CD4-positive, alpha-beta T cell treated with Interleukin-4 for 1 hour (primary cell): ENCODE measurements at regions not wholly inside any gene's neighbourhood (a gene's known extent, or its start where the extent isn't known, plus 50 kb on each side); places are given as distances from the start of the nearest gene placed in this dataset.

Experiments
- DNase-seq, 2 donors: peaks; one replicate each; pipeline ENCODE4 v3.0.0-alpha.2; 2020 to 2022

DNA sequence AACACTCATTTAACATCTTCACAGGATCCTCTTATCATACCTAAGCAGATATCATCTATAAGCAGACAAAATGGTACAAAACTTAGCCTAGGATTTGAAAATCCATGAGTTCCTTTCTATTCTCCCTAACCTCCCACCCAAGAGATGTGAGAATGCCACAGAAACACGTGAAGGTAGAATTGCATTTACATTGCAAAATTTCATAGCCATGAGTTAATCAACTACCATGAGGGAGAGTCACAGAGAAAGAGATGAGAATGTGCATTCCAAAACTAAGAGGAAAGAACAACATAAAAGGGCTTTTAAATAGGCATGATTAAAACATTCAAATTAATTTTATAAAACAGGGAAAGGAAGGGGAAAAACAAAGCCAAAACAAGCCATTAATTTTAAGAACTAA is 806.2 kb downstream of the NTRK3 start:
- no peak for DNase-seq

DNA sequence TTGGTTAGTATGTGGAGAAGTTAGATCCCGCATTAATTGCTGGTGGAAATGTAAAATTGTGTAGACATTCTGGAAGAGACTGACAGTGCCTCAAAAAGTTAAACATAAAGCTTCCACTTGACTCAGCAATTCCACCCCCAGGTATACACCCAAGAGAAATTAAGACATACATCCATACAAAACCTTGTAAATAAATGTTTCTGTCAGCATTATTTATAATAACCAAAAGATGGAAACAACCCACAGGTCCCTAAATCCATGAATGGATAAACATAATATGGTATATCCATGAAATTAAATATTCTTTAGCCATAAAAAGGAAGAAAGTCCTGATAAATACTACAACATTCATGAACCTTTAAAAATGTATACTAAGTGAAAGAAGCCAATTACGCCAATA is 817.4 kb downstream of the NTRK3 start:
- no peak for DNase-seq

DNA sequence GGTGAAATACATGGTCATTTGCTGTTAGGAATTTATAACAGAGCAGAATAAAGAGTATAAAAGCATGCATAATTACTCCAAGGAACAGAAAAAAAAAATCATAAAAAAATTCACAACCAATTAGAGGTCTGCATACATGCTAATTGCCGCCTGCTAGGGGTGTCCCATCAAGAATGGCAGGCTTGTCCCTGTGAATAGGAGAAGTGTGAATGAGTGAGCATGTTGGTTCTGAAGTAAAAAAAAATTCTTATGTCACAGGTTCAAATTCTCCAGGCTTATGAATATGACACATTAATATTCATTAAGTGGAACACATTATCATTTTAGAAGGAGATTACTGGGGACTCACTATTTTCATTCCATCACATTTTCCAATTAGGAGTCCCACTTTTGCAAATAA is 822.7 kb downstream of the NTRK3 start:
- DNase-seq = no peak

DNA sequence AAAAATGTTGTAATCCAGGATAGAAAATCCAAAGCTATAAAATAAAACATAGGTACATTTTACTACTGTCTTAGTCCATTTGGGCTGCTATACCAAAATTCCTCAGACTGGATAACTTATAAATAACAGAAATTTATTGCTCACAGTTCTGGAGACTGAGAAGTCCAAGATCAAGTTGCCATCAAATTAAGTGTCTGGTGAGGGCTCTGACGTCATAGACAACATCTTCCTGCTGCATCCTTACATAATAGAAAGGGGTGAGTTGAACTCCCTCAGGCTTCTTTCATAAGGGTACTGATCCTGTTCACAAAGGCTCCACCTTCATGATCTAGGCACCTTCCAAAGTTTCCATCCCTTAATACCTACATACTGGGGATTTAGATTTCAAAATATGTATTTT is 826.8 kb downstream of the NTRK3 start:
- DNase-seq = no peak

DNA sequence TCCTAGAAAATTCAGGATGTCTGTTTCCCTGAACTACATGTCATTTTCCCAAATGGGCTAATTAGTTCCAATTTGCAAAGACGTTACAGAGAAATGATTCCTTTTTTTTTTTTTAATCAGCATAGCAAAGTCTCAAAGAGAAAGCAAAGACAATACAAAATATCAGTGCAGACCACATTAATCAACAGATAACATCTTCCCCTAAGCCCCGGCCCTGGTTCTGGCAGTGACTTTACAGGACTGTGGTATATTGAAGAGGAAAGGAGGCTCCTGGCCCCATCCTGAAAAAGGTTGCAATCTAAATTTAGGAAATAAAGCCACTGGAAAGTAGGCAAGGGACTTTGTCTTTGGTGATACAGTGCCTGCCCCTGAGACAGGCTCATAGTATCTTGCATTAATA is 836.5 kb downstream of the NTRK3 start:
- DNase-seq = no peak

DNA sequence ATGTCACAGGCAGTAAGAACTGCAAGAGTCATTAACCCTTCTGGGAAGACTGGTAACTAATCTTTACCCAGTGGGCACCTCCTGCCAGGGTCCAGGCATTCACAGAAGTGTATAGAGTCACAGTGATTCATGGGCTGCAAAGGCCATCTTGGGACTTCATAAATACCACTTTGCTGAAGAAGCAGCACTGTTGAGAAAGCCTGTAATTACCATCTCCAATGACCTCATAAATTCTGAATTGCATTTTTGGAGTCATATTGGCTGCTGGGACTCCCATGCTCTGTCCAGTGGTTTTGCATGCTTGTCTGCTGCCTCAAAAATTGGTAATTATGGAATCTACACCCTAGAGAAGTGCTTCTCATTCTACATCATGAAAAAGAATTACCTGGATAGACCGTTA is 837.2 kb downstream of the NTRK3 start:
- no peak for DNase-seq

DNA sequence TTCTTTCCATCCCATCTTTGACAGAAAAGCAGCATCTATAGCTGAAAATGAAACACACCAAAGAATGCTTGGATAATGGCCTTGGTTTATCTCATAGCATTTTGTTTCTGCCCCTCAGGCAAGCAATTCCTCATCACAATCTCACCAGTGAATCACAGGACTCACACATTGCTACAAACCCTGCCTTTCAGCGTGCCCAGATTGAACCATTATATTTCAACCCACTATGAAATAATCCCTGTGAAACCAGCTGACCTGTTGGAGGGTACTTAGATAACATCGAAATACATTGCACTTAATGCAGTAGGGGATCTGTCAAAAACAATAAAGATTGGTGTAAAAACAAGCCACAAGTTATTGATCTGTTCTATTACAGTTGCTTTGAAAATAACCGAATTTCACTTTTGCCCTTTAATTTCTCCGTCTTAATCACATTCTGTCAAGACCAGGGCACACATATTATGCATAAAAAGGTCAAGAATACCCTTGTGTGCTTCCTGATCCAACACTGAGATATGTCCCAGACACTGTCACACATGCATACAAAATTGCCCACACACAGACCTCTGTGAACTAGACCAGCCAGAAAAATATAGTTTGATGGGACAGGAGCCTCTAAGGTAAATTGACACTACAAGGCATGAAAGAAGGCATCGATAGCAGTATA is 839.8 kb downstream of the NTRK3 start:
- no peak for DNase-seq

DNA sequence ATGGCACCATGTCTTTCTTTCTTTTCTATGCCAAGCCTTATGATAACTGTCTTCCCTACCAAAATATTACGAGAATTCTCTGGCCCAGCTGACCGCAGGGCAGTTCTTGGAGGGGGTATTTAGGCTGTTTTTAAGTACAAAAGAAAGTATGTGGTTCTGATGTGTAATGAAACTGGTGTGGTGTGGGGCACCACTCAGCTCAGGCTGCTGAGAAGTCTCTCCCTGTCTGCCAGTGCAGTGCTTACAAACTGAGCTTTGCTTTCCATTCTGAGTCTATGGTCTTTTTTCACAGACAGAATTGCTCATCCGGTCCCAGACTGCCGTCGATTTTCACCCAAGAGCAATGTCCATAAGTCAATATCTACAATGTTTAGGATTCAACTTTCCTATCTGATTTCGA is 847.6 kb downstream of the NTRK3 start:
- DNase-seq = no peak

DNA sequence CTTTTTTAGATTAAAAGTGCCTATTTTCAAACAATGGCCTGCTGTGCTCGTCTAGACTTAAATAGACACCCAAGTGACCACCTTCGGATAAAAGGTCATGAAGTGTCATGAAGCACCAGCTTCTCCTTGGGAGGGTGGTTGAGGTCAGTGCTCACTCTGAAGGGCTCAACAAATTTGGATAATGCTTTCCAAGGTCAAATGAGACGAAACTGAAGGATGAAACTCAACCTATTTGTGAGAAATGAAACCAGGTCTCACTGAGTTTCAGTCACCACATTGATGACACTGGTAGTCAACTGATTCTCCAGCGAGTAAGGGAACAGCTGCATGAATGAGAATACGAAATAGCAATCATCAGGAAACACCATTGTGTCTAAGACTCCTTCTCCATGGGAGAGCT is 852.6 kb downstream of the NTRK3 start:
- no peak for DNase-seq

DNA sequence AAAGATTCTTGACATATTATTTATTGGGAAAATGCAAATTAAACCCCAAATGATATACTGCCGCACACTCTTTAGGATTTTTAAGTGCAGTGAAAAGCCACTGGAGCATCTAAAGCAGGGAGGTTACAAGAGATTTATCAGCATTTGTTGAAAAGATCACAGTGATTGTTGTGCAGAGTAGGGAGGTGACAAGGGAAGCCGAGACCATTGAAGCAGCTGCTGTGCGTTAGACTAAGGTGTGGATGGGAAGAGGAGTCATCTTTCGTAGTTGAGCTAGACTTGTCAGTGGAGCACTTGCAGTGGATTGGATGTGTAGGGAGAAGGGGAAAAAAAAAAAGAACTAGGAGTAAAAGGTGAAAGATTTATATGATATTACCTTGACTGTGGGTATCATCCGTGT is 854.6 kb downstream of the NTRK3 start:
- no peak for DNase-seq

DNA sequence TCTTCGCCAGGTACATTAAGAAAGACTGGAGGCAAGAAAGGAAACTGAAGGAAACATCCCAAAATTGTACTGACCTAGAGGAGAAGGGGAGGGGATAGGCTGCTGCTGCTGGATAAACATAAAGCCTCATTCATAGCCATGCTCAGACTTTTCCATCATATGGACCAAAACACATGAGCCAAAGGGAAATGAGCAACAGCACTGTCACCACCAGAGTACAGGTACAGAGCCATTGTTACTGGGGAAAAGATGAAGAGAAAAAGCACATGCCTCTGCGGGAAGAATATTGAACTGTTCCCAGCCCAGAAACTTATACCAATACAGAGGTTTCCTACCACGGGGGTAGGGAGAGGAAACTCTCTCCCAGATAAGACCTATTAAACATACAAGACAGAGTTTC is 861.9 kb downstream of the NTRK3 start:
- no peak for DNase-seq

DNA sequence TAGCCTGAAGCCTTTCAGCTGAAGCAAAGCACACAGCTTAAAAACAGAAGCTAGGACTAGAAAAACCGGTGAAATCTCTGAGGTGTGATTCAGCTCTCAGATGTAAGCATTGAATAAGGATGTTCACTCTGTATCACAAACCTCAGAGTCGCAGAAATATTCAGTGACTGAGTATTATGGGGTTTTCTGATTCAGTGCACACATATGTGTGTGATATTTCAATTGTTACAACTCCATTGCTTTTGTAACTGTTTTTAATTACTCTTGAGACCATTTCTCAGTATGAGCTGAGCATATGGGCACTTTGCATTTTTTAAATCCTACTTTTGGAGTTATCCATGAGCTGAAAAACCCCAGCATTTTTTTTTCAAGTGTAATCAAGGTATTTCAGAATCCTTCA is 868.8 kb downstream of the NTRK3 start:
- no peak for DNase-seq

DNA sequence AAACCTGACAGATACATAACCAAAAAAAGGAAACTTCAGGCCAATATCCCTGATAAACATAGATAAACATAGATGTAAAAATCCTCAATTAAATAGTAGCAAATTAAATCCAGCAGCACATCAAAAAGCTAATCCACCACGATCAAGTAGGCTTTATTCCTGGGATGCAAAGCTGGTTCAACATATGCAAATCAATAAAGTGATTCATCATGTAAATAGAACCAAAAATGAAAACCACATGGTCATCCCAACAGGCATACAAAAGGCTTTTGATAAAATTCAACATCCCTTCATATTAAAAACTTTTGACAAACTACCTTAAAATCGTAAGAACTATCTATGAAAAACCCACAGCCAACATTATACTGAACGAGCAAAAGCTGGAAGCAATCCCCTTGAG is 882.2 kb downstream of the NTRK3 start:
- no peak for DNase-seq

DNA sequence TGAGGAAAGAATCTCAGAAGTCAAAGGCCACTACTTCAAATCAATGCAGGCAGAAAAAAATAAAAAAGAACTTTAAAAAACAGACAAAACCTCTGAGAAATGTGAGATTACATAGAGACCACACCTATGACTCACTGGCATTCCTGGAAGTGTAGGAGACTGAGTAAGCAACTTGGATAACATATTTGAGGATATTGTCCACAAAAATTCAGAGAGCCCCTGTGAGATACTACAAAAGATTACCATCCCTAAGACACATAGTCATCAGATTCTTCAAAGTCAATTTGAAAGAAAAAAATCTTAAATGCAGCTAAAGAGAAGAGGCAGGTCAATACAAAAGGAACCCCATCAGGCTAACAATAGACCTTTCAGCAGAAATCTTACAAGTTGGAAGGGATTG is 887.3 kb downstream of the NTRK3 start:
- DNase-seq = no peak

DNA sequence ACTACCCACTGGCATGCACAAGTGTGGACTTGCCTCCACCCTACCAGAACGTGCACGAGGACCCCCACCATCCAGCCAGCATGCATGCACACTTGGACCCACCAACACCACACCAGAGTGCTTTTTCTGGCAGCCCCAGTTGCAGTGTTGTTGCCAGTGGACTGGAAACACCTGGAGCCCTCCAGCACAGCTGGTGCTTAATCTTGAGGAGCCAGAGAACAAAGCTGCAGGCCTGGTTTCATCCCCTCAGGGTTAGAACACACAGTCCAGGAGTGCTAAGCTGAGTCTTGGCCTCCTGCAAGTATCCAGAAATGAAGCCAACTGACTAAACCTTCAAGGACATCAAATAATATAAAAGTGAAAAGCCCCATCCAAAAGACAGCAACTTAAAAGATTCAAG is 888.0 kb downstream of the NTRK3 start:
- no peak for DNase-seq

DNA sequence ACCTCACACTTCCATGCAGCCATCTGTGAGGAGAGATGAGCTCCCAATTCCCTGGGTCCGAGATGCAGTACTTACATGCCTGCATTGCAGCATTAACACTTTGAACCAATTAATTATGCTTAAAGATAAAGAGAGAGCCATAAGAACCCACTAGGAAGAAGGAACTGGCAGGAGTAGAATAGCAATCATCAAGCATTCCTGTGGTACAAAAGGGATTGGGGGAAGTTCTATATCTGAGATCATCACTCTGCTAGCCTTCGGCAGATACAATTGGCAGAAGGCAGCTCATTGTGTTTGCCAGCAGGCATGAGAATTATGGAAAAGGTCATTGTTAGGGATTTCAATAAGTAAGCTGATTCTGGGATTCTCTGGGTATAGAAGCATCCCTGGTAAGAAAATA is 891.4 kb downstream of the NTRK3 start:
- no peak for DNase-seq

DNA sequence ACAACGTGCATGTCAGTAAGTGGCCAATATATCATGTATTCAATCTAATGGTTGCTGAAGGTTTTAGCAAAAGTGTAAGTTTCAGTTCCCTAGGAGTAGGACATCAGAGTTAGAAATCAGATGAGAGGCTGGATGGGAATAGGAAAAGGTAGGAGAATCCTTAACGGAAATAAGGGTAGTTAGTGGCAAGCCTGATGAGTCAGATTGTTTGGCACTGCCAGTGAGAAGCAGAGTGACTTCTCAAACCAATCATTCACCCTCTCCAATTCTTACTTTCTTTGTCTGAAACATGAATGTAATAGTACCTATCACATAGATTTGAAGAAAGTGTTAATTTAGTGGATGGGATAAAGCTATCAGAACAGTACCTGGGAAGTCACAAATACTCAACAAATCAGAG is 894.0 kb downstream of the NTRK3 start:
- DNase-seq = no peak

DNA sequence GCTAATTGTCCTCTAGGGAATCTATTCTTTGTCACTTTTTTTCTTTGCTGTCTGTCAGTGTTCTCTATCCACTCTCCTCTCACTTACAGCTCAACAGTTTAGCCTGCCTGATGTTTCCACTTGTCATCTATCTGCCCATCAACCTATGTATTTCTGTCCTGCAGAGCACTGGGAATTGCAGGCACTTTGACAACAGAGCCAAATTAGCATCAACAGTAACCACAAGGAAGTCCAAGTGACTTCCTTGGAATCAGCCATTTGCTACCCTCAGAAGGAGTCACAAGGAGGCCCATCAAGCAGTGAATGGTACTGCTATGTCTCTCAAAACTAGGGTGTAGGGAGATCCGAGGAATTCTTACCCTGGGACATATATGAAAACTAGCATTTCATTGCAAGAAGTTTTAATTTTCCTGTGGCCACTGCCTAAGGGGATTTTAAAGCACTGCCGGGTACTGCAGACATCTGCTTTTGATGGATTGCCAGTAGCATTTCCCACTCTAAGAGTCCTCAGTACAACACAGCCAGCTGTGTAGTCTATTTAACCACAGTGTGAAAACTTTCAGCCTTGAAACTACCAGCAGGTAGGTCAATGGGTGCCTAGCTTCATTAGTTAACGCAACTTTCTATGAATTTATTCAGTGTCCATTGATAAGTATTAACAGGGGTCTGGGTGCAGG is 898.8 kb downstream of the NTRK3 start:
- no peak for DNase-seq

DNA sequence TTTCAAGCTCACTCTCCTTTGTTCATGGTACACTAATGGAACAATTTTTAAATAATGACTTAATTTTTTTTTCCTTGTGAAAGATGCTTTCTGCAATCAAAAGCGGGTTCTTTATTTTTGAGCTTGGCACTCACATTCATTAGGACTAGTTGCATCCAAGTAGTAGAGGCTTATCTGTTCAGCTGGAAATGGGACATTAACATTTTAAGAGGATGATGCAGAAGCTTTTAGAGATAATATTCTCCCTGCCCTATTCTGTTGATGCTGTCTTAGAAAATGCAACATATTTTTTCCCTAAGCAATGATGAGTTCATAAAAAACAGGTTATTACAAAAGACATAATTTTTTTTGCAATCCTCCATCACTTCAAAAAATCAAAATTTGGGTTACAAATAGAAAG is 900.6 kb downstream of the NTRK3 start:
- DNase-seq = no peak

DNA sequence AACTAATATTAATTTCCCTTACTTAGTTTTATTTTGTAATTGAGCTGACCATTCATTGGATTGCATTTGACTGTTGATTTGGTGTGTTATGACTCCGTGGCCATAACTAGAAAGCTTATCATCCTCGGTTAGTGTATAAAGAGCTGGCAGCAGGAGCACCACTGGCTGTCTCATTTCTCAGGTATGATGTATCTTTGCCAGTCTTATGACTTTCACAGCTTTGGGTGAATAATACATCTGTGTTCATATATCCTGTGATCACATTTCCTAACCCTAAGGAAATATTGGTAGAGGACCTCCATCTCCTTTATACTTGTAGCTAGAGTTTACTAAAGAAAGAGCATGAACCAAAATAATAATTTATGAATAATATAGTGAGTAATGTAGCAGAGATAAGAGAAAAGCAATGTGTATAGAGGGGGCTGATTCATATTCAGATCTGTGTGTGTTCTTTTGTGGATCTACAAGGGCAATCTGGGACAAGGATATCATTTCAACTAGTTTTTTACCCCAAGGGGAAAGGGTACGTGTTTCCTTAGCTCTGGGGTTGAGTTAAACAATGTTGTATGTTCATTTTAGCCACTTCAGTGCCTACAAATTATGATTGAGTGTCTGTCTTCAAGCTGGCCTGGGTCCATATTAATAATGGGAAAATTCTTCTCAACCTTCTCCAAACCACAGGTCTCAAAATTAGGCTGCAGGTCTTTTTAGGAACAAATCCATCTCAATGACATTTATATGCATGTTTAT is 901.7 kb downstream of the NTRK3 start:
- no peak for DNase-seq

DNA sequence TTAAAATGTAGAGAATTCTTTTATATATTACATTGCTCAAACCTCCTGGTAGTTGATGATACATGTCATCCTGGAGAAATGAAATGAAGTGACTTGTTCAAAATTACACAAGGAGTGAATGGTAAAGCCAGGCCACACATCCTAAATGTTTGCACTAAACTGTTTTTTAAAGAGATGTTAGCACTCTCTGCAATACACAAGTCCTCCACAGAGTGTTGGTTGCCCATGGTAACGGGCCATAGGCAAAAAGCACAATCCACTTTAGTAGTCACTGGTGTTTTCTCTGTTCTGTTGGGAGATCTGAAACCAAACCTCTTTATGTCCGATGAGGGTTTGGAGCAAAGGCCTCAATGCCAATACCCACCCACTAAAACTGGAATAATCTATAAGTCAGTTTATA is 907.4 kb downstream of the NTRK3 start:
- DNase-seq = no peak

DNA sequence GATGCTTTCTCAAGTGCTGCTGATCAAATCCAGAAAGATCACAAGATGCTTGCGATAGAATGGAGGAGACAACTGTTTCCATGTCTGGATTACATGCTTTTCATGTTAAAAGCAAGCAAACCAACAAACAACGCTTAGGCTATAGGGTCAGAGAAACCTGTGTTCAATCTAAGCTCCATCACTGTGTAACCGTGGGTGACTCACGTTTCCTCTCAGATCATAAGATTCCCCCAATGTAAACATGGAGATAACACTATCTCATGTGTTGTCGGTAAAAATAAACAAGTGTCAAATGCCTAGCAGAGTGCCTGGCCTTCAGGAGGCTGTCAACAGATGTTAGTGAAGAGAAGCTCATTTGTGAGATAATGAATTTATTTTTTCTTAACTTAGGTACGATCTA is 907.8 kb downstream of the NTRK3 start:
- DNase-seq = no peak

DNA sequence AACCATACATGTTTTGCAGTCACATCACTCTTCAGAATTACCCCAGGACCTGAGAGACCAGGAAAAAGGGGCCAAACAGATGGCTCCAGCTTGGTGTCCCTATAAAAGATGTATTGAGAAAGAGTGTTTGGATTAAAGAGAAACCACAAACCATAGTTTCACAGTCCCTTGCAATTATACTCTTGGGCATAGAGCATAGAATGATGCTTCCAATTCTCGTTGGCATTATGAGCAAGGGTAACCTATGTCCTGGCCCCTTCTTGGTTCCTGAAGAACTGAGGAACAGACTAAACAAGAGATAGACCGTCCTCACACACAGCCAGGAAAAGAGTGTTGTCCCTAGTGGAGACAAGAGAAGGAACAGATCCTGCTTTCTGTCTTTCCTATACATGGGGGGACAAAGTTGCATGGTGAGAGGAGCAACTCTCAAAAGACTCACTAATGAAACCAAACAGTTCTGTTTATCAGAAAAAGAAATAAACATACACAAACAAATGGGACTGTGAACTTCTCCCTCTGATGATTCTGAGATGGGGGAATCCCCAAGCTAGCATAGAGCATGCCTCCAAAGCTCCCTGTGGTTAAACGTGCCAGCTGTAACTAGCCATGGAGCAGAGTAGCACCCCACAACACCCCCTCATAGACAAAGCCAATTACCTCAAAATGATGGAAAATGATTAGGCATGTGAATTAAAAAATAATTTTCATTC is 908.6 kb downstream of the NTRK3 start:
- no peak for DNase-seq

DNA sequence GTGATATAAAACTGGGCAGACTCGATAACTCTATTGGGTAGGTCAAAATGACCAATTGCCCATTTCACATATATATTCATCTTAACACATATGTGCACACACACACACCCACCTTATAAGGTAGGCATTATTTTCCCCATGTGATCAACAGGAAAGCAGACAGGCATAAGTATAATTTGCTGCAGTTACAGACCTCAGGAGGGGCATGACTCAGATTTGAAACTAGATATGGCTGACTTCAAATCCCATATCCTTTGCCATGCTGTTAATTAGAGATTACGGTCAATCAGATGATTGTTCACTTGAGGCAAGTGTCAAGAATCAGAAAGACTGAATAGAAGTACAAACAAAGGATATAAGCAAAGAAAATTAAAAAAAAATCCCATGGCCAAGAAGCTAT is 910.6 kb downstream of the NTRK3 start:
- no peak for DNase-seq
